Activated CD4-positive, alpha-beta memory T cell treated with anti-CD3 and anti-CD28 coated beads for 36 hours (primary cell): ENCODE measurements at regions not wholly inside any gene's neighbourhood (a gene's known extent, or its start where the extent isn't known, plus 50 kb on each side); places are given as distances from the start of the nearest gene placed in this dataset.

ENCODE experiments used
- CTCF ChIA-PET: fragments of 350-600 bp; sonication (Branson Sonifier 250); formaldehyde crosslinking; loops from one replicate; lab custom pipeline; 2021; ENCODE audit warnings: antibody characterized with exemption, inconsistent platforms; lab: Charles Lee
- POLR2A ChIA-PET: fragments of 350-600 bp; sonication (Branson Sonifier 250); formaldehyde crosslinking; loops from one replicate; lab custom pipeline; 2021; ENCODE audit warnings: antibody characterized with exemption; lab: Charles Lee
- DNase-seq: peaks from one replicate; pipeline ENCODE4 v3.0.0-alpha.2; 2020
- H3K27ac Mint-ChIP-seq: one replicate; pipeline ENCODE4 v1.8.0; 2021; ENCODE audit warnings: mixed read lengths
- H3K27me3 Mint-ChIP-seq: one replicate; pipeline ENCODE4 v1.8.0; 2021; ENCODE audit warnings: mixed read lengths
- H3K36me3 Mint-ChIP-seq: one replicate; pipeline ENCODE4 v1.8.0; 2021; ENCODE audit warnings: mixed read lengths
- H3K4me1 Mint-ChIP-seq: one replicate; pipeline ENCODE4 v1.8.0; 2021; ENCODE audit warnings: low read depth, mixed read lengths
- H3K4me3 Mint-ChIP-seq: one replicate; pipeline ENCODE4 v1.8.0; 2021; ENCODE audit warnings: mild to moderate bottlenecking, mixed read lengths
- H3K9me3 Mint-ChIP-seq: one replicate; pipeline ENCODE4 v1.8.0; 2021; ENCODE audit warnings: mixed read lengths
- intact Hi-C: fragments of 100-400 bp; cut with micrococcal nuclease; formaldehyde crosslinking; loops from one replicate; pipeline ENCODE4 v1.15.1; 2023

- Mint-ChIP-seq H3K36me3 (no peaks in the 10 kb centered on the region), H3K4me1 (no peaks in the 10 kb centered on the region), H3K27me3 (peaks cover 7% of the 10 kb centered on the region), H3K9me3 (no peaks in the 10 kb centered on the region), H3K4me3 (no peak overlapping the region), H3K27ac (no peak overlapping the region)
- POLR2A ChIA-PET = no interaction called here
- CTCF ChIA-PET = no interaction called here
- DNase-seq = no peak
- intact Hi-C loops = no loop called here
Measured at GRCh38 chr1:214715126-214715525, 112.1 kb downstream of the CENPF start.

DNA sequence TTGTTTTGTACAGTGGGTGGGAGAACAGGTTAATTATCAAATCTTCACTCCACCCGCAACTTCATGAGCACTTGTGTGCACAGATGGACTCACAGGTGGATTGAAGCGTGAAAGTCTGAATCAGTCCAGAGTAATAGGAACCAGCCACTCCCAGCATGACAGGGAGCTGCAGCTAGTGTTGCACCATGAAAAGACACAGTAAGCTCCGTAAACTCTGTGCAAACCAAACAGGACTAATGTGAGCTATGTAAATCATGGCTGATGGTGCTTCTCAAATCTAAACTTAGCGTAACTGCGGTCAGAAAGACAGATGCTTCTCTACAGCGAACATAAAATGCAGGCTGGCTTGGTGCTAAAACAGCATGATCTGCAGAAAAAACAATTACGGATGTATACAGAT lies 114.4 kb downstream of the CENPF start:
- no peak overlapping the region for H3K4me3 Mint-ChIP-seq
- H3K27me3 Mint-ChIP-seq = peaks cover 7% of the 10 kb centered on the region
- no peak for DNase-seq
- no peak overlapping the region for H3K27ac Mint-ChIP-seq
- no peaks in the 10 kb centered on the region for H3K36me3 Mint-ChIP-seq
- no peaks in the 10 kb centered on the region for H3K4me1 Mint-ChIP-seq
- no peaks in the 10 kb centered on the region for H3K9me3 Mint-ChIP-seq
- intact Hi-C loops = no loop called here
- ChIA-PET CTCF (no interaction called here), POLR2A (no interaction called here)

DNA sequence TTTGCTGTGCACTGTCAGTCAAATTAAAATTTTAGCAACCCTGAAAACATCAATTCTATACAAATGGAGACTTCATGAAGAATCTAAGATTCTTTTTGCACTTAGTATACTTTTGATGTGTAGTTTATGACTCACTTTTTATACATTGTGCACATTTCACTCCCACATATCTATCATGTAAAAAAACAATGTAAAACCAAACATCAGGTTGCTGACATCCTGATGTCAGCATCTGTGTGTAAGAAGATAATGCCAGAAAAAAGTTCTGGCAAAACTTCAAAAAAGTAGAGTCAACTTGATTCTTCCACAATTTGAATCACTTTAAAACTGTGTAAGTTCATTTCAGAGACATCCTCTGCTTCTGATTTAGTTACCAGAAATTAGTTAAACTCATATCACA lies 115.7 kb downstream of the CENPF start:
- H3K27me3 Mint-ChIP-seq = peaks cover 7% of the 10 kb centered on the region
- H3K4me1 Mint-ChIP-seq = no peaks in the 10 kb centered on the region
- intact Hi-C loops = no loop called here
- no peak overlapping the region for H3K4me3 Mint-ChIP-seq
- peaks cover 8% of the 10 kb centered on the region for H3K9me3 Mint-ChIP-seq
- CTCF ChIA-PET = no interaction called here
- DNase-seq = no peak
- H3K27ac Mint-ChIP-seq = no peak overlapping the region
- no peaks in the 10 kb centered on the region for H3K36me3 Mint-ChIP-seq
- POLR2A ChIA-PET = no interaction called here

GRCh38 chr1:214719207-214719606 lies 116.2 kb downstream of the CENPF start:
- Mint-ChIP-seq H3K9me3 (peaks cover 8% of the 10 kb centered on the region), H3K36me3 (no peaks in the 10 kb centered on the region), H3K4me3 (no peak overlapping the region), H3K27me3 (peaks cover 7% of the 10 kb centered on the region), H3K4me1 (no peaks in the 10 kb centered on the region), H3K27ac (no peak overlapping the region)
- POLR2A ChIA-PET = no interaction called here
- no peak for DNase-seq
- intact Hi-C loops = no loop called here
- CTCF ChIA-PET = no interaction called here

DNA sequence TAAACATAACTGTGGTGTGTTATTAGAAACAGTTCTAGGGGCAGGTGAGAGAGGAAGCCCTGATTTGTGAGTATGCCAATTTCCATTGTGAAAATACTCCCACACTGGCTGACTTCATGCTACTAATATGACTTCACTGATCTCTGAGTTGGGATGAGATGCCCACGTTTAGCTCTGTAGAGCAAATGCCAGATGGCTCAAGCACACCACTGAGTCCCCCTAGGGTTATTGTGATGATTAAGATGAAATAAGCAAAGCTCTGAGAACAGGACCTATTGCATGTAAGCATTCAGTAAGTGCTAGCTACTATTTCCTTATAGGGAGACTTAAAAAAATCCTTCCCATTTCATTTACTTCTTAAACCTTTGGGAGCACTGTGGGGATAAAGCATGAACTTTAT lies 117.6 kb downstream of the CENPF start:
- H3K9me3 Mint-ChIP-seq = peaks cover 8% of the 10 kb centered on the region
- intact Hi-C loops = no loop called here
- H3K27me3 Mint-ChIP-seq = no peaks in the 10 kb centered on the region
- DNase-seq = no peak
- ChIA-PET POLR2A (no interaction called here), CTCF (no interaction called here)
- no peak overlapping the region for H3K4me3 Mint-ChIP-seq
- no peaks in the 10 kb centered on the region for H3K4me1 Mint-ChIP-seq
- H3K36me3 Mint-ChIP-seq = no peaks in the 10 kb centered on the region
- no peak overlapping the region for H3K27ac Mint-ChIP-seq

DNA sequence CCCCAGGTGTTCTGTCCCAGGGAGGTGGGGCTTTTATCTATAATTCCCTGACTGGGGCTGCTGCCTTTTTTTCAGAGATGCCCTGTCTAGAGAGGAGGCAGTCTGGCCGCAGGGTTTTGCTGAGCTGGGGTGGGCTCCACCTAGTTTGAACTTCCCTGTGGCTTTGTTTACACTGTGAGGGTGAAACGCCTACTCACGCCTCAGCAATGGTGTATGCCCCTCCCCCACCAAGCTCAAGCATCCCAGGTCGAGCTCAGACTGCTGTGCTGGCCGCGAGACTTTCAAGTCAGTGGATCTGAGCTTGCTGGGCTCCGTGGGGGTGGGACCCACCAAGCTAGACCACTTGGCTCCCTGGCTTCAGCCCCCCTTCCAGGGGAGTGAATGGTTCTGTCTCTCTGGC lies 124.3 kb downstream of the CENPF start:
- no peaks in the 10 kb centered on the region for H3K36me3 Mint-ChIP-seq
- H3K4me1 Mint-ChIP-seq = no peaks in the 10 kb centered on the region
- intact Hi-C loops = no loop called here
- CTCF ChIA-PET = no interaction called here
- peaks cover 11% of the 10 kb centered on the region for H3K9me3 Mint-ChIP-seq
- POLR2A ChIA-PET = no interaction called here
- no peak for DNase-seq
- H3K27me3 Mint-ChIP-seq = peaks cover 3% of the 10 kb centered on the region
- H3K27ac Mint-ChIP-seq = no peak overlapping the region
- H3K4me3 Mint-ChIP-seq = no peak overlapping the region

DNA sequence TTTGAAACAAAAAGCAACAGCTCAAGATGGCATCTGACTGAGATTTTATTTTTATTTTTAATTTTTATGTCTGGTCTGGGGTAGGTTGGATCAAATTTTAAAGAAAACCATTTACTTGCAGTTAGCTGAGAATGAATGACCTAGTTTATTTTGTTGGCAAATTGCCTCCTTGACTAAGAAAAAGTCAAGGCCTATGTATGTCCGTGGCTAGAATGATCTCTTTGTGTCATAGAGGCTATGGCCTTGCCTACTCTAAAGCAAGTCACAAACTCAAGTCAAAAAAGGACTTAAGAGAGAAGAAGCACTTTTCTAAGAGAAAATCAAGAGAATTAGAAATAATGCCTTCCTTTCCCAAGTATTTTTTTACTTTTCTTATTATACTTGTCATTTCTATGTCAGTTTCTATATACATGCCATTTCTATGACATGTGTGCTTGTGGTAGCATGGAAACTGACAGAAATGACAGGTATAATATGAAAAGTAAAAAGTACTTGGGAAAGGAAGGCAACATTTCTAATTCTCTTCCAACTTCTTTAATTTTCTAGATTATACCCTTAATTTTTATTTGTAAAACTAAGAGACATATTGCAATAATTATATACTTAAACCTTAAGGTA lies 136.7 kb downstream of the CENPF start:
- peaks cover 3% of the 10 kb centered on the region for H3K4me1 Mint-ChIP-seq
- H3K27ac Mint-ChIP-seq = no peak overlapping the region
- CTCF ChIA-PET = no interaction called here

GRCh38 chr1:214740471-214740870 lies 137.5 kb downstream of the CENPF start:
- intact Hi-C loops = no loop called here
- H3K36me3 Mint-ChIP-seq = no peaks in the 10 kb centered on the region
- H3K9me3 Mint-ChIP-seq = no peaks in the 10 kb centered on the region
- no peaks in the 10 kb centered on the region for H3K27me3 Mint-ChIP-seq
- no peak overlapping the region for H3K4me3 Mint-ChIP-seq
- peaks cover under 1% of the 10 kb centered on the region for H3K4me1 Mint-ChIP-seq
- H3K27ac Mint-ChIP-seq = no peak overlapping the region
- DNase-seq = no peak
- ChIA-PET POLR2A (no interaction called here), CTCF (no interaction called here)

More for the DNA sequence above, 136.7 kb downstream of the CENPF start:
- no peaks in the 10 kb centered on the region for H3K36me3 Mint-ChIP-seq
- H3K4me3 Mint-ChIP-seq = no peak overlapping the region
- DNase-seq = no peak
- intact Hi-C loops = no loop called here
- POLR2A ChIA-PET = no interaction called here
- H3K27me3 Mint-ChIP-seq = peaks cover 2% of the 10 kb centered on the region
- H3K9me3 Mint-ChIP-seq = no peaks in the 10 kb centered on the region

DNA sequence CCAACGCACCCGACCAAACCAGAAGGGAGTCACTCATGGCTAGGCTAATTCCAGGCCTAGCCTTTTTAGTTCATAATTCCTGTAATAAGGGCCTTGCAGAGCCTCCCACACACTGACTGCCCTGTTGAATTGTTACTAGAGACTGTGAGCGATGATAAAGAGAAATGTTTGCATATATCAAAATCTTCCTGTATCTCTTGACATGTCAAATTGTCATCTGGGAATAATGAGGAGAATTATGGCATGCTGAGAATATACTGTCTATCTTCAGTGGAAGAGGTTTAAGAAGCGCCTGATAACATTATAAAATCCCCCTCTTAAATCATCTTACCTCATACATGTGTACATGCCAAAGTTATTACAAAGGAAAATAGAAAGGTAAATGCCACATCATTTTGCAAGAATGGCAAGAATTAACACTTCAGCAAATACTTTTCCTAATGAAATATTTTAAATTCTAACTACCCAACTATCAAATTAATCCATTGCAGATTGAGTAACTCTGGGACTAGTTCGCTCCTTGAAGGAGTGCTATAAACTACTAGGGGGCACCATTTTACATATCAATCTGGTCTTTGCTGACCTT lies 144.1 kb downstream of the CENPF start:
- no peaks in the 10 kb centered on the region for H3K4me1 Mint-ChIP-seq
- ChIA-PET CTCF (no interaction called here), POLR2A (no interaction called here)

DNA sequence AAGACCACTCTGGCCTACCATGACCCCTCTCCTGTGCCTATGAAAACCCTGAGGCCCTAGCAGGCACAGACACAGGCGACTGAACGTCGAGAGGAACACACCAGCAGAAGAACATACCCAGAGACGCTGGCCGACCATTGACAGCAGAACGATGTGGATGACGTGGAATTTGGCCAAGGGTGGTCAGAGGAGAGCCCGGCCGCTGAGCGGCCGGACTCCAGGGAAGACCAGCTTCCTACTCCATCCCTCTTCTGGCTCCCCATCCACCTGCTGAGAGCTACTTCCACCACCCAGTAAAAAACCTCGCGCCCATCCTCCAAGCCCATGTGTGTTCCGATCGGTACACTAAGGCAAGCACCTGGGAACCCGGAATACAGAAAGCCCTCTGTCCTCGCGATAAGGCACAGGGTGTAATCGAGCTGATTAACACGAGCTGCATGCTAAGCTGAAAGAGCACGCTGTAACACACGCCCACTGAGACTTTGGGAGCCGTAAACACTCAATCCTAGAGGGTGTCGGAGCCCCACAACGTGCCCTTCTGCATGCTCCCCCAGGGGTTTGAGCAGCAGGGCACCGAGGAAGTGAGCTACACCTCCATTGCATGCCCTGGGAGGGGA lies 150.3 kb downstream of the CENPF start:
- Mint-ChIP-seq H3K4me3 (no peak overlapping the region), H3K9me3 (peaks cover 12% of the 10 kb centered on the region), H3K36me3 (no peaks in the 10 kb centered on the region), H3K27ac (no peak overlapping the region), H3K27me3 (no peaks in the 10 kb centered on the region), H3K4me1 (no peaks in the 10 kb centered on the region)
- ChIA-PET CTCF (no interaction called here), POLR2A (no interaction called here)
- intact Hi-C loops = no loop called here
- DNase-seq = no peak

More for the DNA sequence above, 144.1 kb downstream of the CENPF start:
- no peak overlapping the region for H3K27ac Mint-ChIP-seq
- DNase-seq = no peak
- no peaks in the 10 kb centered on the region for H3K27me3 Mint-ChIP-seq
- no peaks in the 10 kb centered on the region for H3K36me3 Mint-ChIP-seq
- H3K9me3 Mint-ChIP-seq = no peaks in the 10 kb centered on the region
- intact Hi-C loops = no loop called here
- H3K4me3 Mint-ChIP-seq = no peak overlapping the region

GRCh38 chr1:214761030-214761429 lies 158.0 kb downstream of the CENPF start:
- CTCF ChIA-PET = no interaction called here
- no peak overlapping the region for H3K4me3 Mint-ChIP-seq
- POLR2A ChIA-PET = no interaction called here
- H3K9me3 Mint-ChIP-seq = peaks cover 57% of the 10 kb centered on the region
- no peak overlapping the region for H3K27ac Mint-ChIP-seq
- no peak for DNase-seq
- intact Hi-C loops = no loop called here
- no peaks in the 10 kb centered on the region for H3K27me3 Mint-ChIP-seq
- no peaks in the 10 kb centered on the region for H3K4me1 Mint-ChIP-seq
- H3K36me3 Mint-ChIP-seq = peaks cover 9% of the 10 kb centered on the region

- ChIA-PET POLR2A (no interaction called here), CTCF (no interaction called here)
- no peak overlapping the region for H3K27ac Mint-ChIP-seq
- intact Hi-C loops = no loop called here
- H3K4me1 Mint-ChIP-seq = no peaks in the 10 kb centered on the region
- H3K9me3 Mint-ChIP-seq = peaks cover 48% of the 10 kb centered on the region
- no peak overlapping the region for H3K4me3 Mint-ChIP-seq
- no peak for DNase-seq
- peaks cover 9% of the 10 kb centered on the region for H3K36me3 Mint-ChIP-seq
- H3K27me3 Mint-ChIP-seq = no peaks in the 10 kb centered on the region
Measured at GRCh38 chr1:214762902-214763301, 159.9 kb downstream of the CENPF start.

GRCh38 chr1:214764502-214764901 lies 161.5 kb downstream of the CENPF start:
- Mint-ChIP-seq H3K4me1 (no peaks in the 10 kb centered on the region), H3K9me3 (peaks cover 46% of the 10 kb centered on the region), H3K4me3 (no peak overlapping the region), H3K27me3 (no peaks in the 10 kb centered on the region), H3K27ac (no peak overlapping the region), H3K36me3 (peaks cover 9% of the 10 kb centered on the region)
- intact Hi-C loops = no loop called here
- DNase-seq = no peak
- ChIA-PET CTCF (no interaction called here), POLR2A (no interaction called here)
